ENCODE measurements at regions not wholly inside any gene's neighbourhood (a gene's known extent, or its start where the extent isn't known, plus 50 kb on each side); places are given as distances from the start of the nearest gene placed in this dataset.
"Not testable (repeated sequence)": the region's sequence is repeated elsewhere in the genome, so short reads cannot be mapped to it uniquely, and the experiment has no call there.

- no peak overlapping the region for H3K27ac ChIP-seq
- H3K4me1 ChIP-seq: no peaks in the 10 kb centered on the region
- no peaks in the 10 kb centered on the region for H3K36me3 ChIP-seq
- DNase-seq: no peak
- intact Hi-C loops (cut with DNase I; ENCODE audit: low total_unique reads): no loop called here
- no peak for TF ChIP-seq CTCF (IDR thresholded peaks at IDR 0.05)
- H3K9me3 ChIP-seq: no peaks in the 10 kb centered on the region
- H3K27me3 ChIP-seq: no peaks in the 10 kb centered on the region
- no peak overlapping the region for H3K4me3 ChIP-seq
Observed at GRCh38 chrX:13955975-13956374, 73.7 kb downstream of the GEMIN8 start.

- intact Hi-C loops (cut with DNase I; ENCODE audit: low total_unique reads): no loop called here
- Histone ChIP-seq H3K9me3 (no peaks in the 10 kb centered on the region), H3K27ac (no peak overlapping the region), H3K27me3 (no peaks in the 10 kb centered on the region), H3K4me3 (no peak overlapping the region), H3K36me3 (no peaks in the 10 kb centered on the region), H3K4me1 (no peaks in the 10 kb centered on the region)
- no peak for TF ChIP-seq CTCF (IDR thresholded peaks at IDR 0.05)
- no peak for DNase-seq
Observed at GRCh38 chrX:13955095-13955647, 74.5 kb downstream of the GEMIN8 start.

GRCh38 chrX:13952581-13952980 is 77.1 kb downstream of the GEMIN8 start:
- Histone ChIP-seq H3K27ac (no peak overlapping the region), H3K36me3 (no peaks in the 10 kb centered on the region), H3K27me3 (no peaks in the 10 kb centered on the region), H3K4me1 (no peaks in the 10 kb centered on the region), H3K4me3 (no peak overlapping the region), H3K9me3 (no peaks in the 10 kb centered on the region)
- no peak for TF ChIP-seq CTCF (IDR thresholded peaks at IDR 0.05)
- intact Hi-C loops (cut with DNase I; ENCODE audit: low total_unique reads): no loop called here
- no peak for DNase-seq

GRCh38 chrX:13946223-13946622 is 83.5 kb downstream of the GEMIN8 start:
- H3K4me1 ChIP-seq; H3K27me3 ChIP-seq; H3K9me3 ChIP-seq; H3K4me3 ChIP-seq; H3K36me3 ChIP-seq; intact Hi-C loops (cut with DNase I; ENCODE audit: low total_unique reads); H3K27ac ChIP-seq; DNase-seq: not testable (repeated sequence)

GRCh38 chrX:13945787-13946186 is 83.9 kb downstream of the GEMIN8 start:
- DNase-seq; H3K27ac ChIP-seq; H3K36me3 ChIP-seq; H3K4me3 ChIP-seq; H3K27me3 ChIP-seq; H3K9me3 ChIP-seq; intact Hi-C loops (cut with DNase I; ENCODE audit: low total_unique reads); H3K4me1 ChIP-seq: not testable (repeated sequence)

- Histone ChIP-seq H3K4me3 (no peak overlapping the region), H3K36me3 (no peaks in the 10 kb centered on the region), H3K4me1 (peaks cover 0 to 17% (median 8%) of the 10 kb centered on the region in 4 donors), H3K27me3 (peaks cover 0 to 6% of the 10 kb centered on the region in 2 donors), H3K9me3 (no peaks in the 10 kb centered on the region), H3K27ac (no peak overlapping the region)
- TF ChIP-seq CTCF (IDR thresholded peaks at IDR 0.05): no peak
- intact Hi-C loops (cut with DNase I; ENCODE audit: low total_unique reads): no loop called here
- DNase-seq: no peak
Observed at GRCh38 chrX:13940671-13941070, 89.0 kb downstream of the GEMIN8 start.
